OCI-LY3 (cell line): ENCODE measurements at regions not wholly inside any gene's neighbourhood (a gene's known extent, or its start where the extent isn't known, plus 50 kb on each side); places are given as distances from the start of the nearest gene placed in this dataset.

Experiments used
- H2AFZ ChIP-seq: fragments of 200-600, 300-600 bp; shearing (Covaris generic); 2 replicates; pipeline ENCODE4 v1.6.0; 2014; ENCODE audit warnings: antibody characterized with exemption, low read depth, low read length
- H3K27ac ChIP-seq: fragments of 200-600, 300-600 bp; sonication (generic); 2 replicates; pipeline ENCODE4 v1.5.1; 2014; ENCODE audit warnings: mild to moderate bottlenecking, low read length, moderate library complexity, mixed read lengths
- H3K27me3 ChIP-seq: fragments of 200-600, 300-600 bp; sonication (generic); 2 replicates; pipeline ENCODE4 v1.6.1; 2014; ENCODE audit warnings: low read depth, low read length, mixed read lengths
- H3K36me3 ChIP-seq: fragments of 200-600, 300-600 bp; sonication (generic); replicated peaks from 2 replicates; pipeline ENCODE3; 2014; ENCODE audit warnings: low read depth, low read length, mixed read lengths
- H3K4me1 ChIP-seq: fragments of 300-600, 200-600 bp; sonication (generic); 2 replicates; pipeline ENCODE4 v1.6.1; 2014; ENCODE audit warnings: low read length, mixed read lengths
- H3K4me2 ChIP-seq: fragments of 200-600, 300-600 bp; sonication (generic); 2 replicates; pipeline ENCODE4 v1.6.1; 2014; ENCODE audit warnings: low read length, mixed read lengths
- H3K4me3 ChIP-seq: fragments of 300-600, 200-600 bp; sonication (generic); 2 replicates; pipeline ENCODE4 v1.5.1; 2014; ENCODE audit warnings: antibody characterized with exemption, mild to moderate bottlenecking, low read length, moderate library complexity
- H3K79me2 ChIP-seq: fragments of 300-600, 200-600 bp; shearing (Covaris generic); 2 replicates; pipeline ENCODE4 v1.6.1; 2014; ENCODE audit warnings: mild to moderate bottlenecking, low read length, mixed read lengths
- H3K9ac ChIP-seq: fragments of 300-600, 200-600 bp; shearing (Covaris generic); 2 replicates; pipeline ENCODE4 v1.6.0; 2014; ENCODE audit warnings: mild to moderate bottlenecking, low read length, moderate library complexity
- H3K9me3 ChIP-seq: fragments of 200-600, 300-600 bp; shearing (Covaris generic); 2 replicates; pipeline ENCODE4 v1.6.1; 2014; ENCODE audit warnings: low read length, mixed read lengths; ENCODE audit not compliant: insufficient read depth
- H4K20me1 ChIP-seq: fragments of 200-600, 300-600 bp; sonication (generic); 2 replicates; pipeline ENCODE4 v1.6.1; 2016; ENCODE audit warnings: low read length, mixed read lengths; ENCODE audit not compliant: insufficient read depth
- EZH2phosphoT487 ChIP-seq: fragments of 200-600 bp; shearing (Covaris generic); IDR thresholded peaks from 2 replicates; pipeline ENCODE4 v1.6.1; 2018; ENCODE audit warnings: antibody characterized with exemption, mixed run types, low read depth
- TF ChIP-seq, protein P1 (sequence below): fragments of 200-600, 300-600 bp; sonication (generic); IDR thresholded peaks from 2 replicates; pipeline ENCODE4 v1.5.1; 2014; ENCODE audit warnings: antibody characterized with exemption, low read length, low read depth

DNA sequence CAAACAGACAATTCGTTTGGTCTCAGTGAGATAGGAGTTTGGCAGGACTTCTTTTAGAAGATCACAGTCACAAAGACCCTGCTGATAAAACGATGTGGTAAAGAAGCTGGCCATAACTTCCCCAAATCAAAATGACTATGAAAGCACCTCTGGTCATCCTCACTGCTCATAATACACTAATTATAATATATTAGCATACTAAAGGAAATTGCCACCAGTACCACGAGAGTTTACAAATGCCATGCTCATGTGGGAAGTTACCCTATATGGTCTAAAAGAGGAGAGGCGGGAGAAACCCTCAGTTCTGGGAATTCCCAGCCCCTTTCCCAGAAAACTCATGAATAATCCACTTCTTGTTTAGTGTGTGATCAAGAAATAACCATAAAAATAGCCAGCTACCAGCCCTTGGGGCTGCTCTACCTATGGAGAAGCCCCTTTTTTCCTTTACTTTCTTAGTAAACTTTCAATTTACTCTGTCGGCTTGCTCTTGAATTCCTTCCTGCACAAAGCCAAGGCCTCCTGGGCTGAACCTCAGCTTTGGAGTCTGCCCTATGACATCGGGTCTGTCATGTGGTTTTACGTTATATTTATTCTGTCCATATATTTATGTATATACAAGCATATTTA lies 115.8 kb upstream of the IGSF10 start:
- Histone ChIP-seq H3K4me1 (peaks cover 6% of the 10 kb centered on the region; the same call in 1 of the 2 replicates), H3K27me3 (no peaks in the 10 kb centered on the region), H3K4me3 (no peak overlapping the region), H2AFZ (no peak overlapping the region), H3K27ac (no peak overlapping the region), H3K36me3 (no peaks in the 10 kb centered on the region), H3K79me2 (no peaks in the 10 kb centered on the region), H3K9ac (no peak overlapping the region), H4K20me1 (no peaks in the 10 kb centered on the region), H3K9me3 (no peaks in the 10 kb centered on the region), H3K4me2 (no peak overlapping the region)
- TF ChIP-seq EZH2phosphoT487, result no peak
- TF ChIP-seq, protein P1, sequence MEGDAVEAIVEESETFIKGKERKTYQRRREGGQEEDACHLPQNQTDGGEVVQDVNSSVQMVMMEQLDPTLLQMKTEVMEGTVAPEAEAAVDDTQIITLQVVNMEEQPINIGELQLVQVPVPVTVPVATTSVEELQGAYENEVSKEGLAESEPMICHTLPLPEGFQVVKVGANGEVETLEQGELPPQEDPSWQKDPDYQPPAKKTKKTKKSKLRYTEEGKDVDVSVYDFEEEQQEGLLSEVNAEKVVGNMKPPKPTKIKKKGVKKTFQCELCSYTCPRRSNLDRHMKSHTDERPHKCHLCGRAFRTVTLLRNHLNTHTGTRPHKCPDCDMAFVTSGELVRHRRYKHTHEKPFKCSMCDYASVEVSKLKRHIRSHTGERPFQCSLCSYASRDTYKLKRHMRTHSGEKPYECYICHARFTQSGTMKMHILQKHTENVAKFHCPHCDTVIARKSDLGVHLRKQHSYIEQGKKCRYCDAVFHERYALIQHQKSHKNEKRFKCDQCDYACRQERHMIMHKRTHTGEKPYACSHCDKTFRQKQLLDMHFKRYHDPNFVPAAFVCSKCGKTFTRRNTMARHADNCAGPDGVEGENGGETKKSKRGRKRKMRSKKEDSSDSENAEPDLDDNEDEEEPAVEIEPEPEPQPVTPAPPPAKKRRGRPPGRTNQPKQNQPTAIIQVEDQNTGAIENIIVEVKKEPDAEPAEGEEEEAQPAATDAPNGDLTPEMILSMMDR, result no peak

DNA sequence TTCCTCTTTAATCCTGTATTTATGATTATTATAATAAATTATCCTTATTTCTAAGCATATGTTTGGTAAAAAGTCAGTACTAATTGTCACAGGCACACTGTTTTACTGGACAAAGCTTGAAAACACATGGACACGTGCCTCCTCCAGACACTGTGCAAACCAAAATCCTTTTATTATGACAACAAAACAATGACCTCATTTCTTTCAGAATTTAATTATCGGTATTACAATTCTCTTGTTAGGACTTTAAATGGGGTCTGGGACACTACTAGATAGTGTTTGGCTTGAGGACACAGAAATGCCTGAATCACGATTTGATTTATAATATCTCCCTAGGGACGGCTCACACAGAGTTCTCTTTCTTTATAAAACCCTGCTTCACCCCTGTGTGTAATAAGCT lies 107.3 kb upstream of the IGSF10 start:
- Histone ChIP-seq H3K79me2 (no peaks in the 10 kb centered on the region), H3K9ac (no peak overlapping the region), H4K20me1 (no peaks in the 10 kb centered on the region), H3K9me3 (no peaks in the 10 kb centered on the region), H3K4me2 (no peak overlapping the region), H3K4me1 (no peaks in the 10 kb centered on the region), H3K4me3 (no peak overlapping the region), H2AFZ (no peak overlapping the region), H3K27me3 (no peaks in the 10 kb centered on the region), H3K36me3 (no peaks in the 10 kb centered on the region), H3K27ac (no peak overlapping the region)
- TF ChIP-seq, protein P1, result no peak
- no peak for TF ChIP-seq EZH2phosphoT487

DNA sequence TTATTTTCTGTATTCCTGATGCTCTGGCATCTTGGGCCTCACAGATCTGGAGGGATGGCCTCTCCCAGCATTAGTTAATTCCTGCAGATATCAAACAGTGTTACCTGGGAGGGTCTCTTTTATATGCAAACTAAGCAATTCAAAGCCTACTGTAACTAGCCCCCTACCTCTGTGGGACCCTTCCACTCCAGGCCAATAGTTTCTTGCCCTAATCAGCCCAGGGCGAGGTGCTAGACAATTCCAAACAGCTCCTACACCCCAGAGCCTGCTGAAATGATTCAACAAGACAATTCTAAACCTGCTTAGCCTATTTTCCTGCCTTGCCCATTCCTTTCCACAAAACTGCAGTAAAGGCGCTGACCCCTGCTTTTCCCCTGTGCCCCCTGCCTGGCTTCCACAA lies 106.6 kb upstream of the IGSF10 start:
- H3K4me2 ChIP-seq, result no peak overlapping the region
- H3K27me3 ChIP-seq, result no peaks in the 10 kb centered on the region
- H3K79me2 ChIP-seq, result no peaks in the 10 kb centered on the region
- no peak overlapping the region for H3K27ac ChIP-seq
- H3K9ac ChIP-seq, result no peak overlapping the region
- no peaks in the 10 kb centered on the region for H3K9me3 ChIP-seq
- no peaks in the 10 kb centered on the region for H3K4me1 ChIP-seq
- H2AFZ ChIP-seq, result no peak overlapping the region
- no peaks in the 10 kb centered on the region for H3K36me3 ChIP-seq
- H4K20me1 ChIP-seq, result no peaks in the 10 kb centered on the region
- TF ChIP-seq, protein P1, result no peak
- H3K4me3 ChIP-seq, result no peak overlapping the region

DNA sequence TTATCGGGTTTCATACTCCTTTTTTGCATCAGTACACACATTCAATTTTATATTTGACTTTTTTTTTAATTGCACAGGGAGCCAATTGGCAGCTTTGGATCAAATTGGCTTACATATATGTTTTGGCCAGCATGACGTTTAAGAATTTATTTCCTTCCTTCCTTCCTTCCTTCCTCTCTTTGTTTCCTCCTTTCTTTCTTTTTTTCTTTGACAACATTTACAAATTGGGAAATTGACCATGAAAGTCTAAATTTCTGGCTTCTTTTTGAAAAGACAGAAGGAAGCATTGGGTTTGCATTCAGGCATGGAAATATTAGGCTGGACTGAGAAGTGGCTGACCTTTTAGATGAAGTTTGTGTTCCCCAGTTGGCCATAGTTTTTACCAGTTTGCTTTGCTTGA lies 103.4 kb upstream of the IGSF10 start:
- no peak overlapping the region for H3K4me2 ChIP-seq
- H3K4me3 ChIP-seq, result no peak overlapping the region
- H3K9ac ChIP-seq, result no peak overlapping the region

More for the DNA sequence above, 103.4 kb upstream of the IGSF10 start:
- H3K4me1 ChIP-seq, result peaks cover 7% of the 10 kb centered on the region
- H3K27ac ChIP-seq, result no peak overlapping the region
- H2AFZ ChIP-seq, result no peak overlapping the region
- no peaks in the 10 kb centered on the region for H3K36me3 ChIP-seq
- H3K9me3 ChIP-seq, result no peaks in the 10 kb centered on the region
- TF ChIP-seq, protein P1, result no peak
- no peak for TF ChIP-seq EZH2phosphoT487
- H3K79me2 ChIP-seq, result no peaks in the 10 kb centered on the region
- H3K27me3 ChIP-seq, result no peaks in the 10 kb centered on the region
- no peaks in the 10 kb centered on the region for H4K20me1 ChIP-seq
